ENCODE measurements at regions not wholly inside any gene's neighbourhood (a gene's known extent, or its start where the extent isn't known, plus 50 kb on each side); places are given as distances from the start of the nearest gene placed in this dataset.
"Not testable (repeated sequence)": the region's sequence is repeated elsewhere in the genome, so short reads cannot be mapped to it uniquely, and the experiment has no call there.

GRCh38 chr12:46942579-46942978 lies 116.8 kb upstream of the SLC38A4 start:
- no peak for DNase-seq (ENCODE audit: low read depth in 2 of 3, low spot score in 2 of 3)

DNA sequence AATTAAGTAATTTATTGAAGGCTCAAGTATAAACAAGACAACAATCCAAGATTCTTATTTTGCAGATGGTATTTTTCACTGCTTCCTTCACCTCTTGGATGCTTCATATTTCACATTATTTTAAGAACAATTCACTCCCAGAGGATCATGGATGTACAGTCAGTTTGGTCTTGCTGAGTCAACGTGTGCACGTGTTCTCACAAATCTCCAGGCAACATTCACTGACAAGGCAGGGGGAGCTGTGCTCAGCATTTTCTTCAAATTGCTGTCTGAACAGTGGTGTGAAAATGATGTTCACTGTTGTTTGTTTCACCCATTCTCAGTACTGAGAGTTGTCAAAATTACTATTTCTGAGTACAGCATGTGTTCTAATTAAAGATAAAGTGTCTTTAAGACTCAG lies 118.3 kb upstream of the SLC38A4 start:
- DNase-seq (ENCODE audit: low read depth in 2 of 3, low spot score in 2 of 3), result no peak

DNA sequence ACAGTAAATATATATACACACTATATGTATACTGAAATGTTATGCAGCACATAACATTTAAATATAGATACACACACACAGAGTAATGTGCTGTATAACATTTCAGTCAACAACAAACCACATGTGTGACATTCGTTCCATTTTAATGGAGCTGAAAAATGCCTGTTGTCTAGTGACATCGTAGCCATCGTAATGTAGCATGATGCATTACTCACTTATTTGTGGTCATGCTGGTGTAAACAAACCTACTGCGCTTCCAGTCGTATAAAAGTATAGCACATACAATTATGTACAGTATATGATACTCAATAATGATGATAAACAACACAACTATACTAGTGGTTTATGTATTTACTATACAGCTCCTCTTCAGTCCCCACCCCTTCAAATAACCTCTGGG lies 119.0 kb upstream of the SLC38A4 start:
- DNase-seq (ENCODE audit: low read depth in 2 of 3, low spot score in 2 of 3), result no peak

DNA sequence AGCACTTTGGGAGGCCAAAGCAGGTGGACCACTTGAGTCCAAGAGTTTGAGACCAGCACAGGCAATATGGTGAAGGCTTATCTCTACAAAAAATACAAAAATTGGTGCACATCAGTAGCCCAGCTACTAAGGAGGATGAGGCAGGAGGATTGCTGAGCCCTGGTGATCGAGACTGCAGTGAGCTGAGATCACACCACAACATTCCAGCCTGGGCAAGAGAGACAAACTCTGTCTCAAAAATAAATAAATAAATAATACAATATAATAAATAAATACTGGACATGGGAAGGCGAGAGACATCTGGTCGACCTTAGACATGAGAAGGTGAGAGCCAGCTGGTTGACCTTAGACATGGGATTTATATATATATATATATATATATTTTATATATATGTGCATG lies 119.8 kb upstream of the SLC38A4 start:
- no peak for DNase-seq (ENCODE audit: low read depth in 2 of 3, low spot score in 2 of 3)

DNA sequence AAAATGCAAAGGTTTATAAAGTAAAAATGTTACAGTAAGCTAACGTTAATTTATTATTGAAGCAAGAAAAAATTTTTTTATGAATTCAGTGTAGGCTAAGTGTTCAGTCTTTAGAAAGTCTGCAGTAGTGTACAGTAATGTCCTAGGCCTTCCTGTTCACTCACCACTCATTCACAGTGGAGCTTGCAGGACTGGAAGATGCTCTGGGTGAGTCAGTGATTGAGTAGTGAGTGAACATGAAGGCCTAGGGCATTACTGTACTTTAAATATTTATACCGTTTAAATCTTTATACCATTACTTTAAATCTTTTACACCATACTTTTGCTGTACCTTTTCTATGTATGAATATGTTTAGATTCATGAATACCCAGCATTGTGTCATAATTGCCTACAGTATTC lies 120.3 kb upstream of the SLC38A4 start:
- DNase-seq (ENCODE audit: low read depth in 2 of 3, low spot score in 2 of 3), result no peak

GRCh38 chr12:46948936-46949545 lies 123.2 kb upstream of the SLC38A4 start:
- DNase-seq (ENCODE audit: low read depth in 2 of 3, low spot score in 2 of 3), result no peak

- DNase-seq (ENCODE audit: low read depth in 2 of 3, low spot score in 2 of 3), result no peak
These were observed 124.3 kb upstream of the SLC38A4 start for GRCh38 chr12:46950094-46950493.

DNA sequence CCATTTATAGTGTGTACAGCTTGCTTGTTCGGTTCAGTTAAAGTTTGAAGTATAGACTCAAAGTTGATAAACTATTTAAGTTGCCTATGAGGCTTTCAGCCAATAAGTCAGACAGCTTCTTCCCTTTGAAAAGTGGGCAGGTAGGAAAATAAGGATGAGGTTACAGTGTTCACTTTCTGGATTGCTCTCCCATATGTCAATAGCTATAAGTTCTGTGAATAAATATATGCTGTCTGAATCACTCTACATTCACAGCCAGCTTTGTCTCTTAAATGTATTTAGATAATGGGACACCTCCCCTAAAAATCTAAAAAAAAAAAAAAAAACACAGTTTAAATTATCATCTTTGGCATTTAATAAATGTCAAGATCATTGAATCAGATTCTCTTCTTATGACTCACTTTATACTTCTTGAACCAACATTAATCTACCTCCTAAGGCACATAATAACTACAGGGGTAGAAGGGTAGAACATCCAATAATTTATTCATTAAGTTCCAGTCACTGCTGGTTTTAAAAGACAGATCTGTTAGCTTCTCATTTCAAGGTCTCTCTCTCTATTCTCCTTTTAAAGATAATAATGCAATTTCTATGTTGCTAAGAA lies 126.4 kb upstream of the PCED1B start:
- DNase-seq (ENCODE audit: low read depth in 2 of 3, low spot score in 2 of 3), result no peak

DNA sequence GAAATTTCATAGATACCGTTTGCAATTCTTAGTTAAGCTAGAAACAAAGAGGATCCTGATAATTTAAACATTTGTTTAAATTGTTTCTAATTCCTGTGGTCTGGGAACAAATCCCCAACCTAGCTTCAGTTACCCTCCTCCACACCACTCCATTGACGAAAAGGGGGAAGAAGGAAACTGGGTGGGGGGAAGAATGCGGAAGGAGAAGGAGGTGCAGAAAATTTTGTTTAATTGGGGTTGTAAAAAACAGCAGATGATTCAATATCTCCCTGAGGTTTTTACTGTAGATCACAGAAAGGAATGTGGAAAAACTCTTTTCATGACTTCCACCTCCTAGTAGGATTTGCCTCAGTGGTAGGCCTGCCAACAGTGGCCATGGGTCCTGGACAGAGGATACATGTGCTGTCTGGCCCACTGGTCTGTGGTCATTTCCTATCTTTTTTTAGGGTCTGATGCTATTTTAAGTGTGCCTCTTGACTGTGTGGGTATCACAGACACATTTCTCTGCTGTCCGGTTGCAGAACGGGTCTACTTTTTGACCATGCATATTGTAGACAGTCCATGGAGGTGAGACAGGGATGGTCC lies 122.9 kb upstream of the PCED1B start:
- no peak for DNase-seq (ENCODE audit: low read depth in 2 of 3, low spot score in 2 of 3)

DNA sequence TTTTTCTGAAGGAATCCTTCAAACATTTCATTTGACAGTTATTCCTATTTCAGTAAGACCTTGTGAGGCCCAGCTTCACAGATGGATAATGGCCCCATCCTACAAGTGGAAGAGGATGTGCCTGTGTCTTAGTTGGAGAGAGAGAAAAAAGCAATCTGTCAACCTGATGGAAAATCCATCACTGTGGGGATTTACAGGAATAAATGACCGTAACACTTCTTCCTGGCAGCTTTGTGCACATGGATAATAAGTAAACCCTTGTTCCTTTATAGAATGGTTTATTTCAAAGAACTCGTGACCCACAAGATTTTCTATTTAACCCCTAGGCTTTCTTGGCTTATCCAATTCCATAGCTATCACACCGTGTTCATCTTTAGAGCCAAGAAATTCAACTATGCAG lies 121.4 kb upstream of the PCED1B start:
- no peak for DNase-seq (ENCODE audit: low read depth in 2 of 3, low spot score in 2 of 3)

DNA sequence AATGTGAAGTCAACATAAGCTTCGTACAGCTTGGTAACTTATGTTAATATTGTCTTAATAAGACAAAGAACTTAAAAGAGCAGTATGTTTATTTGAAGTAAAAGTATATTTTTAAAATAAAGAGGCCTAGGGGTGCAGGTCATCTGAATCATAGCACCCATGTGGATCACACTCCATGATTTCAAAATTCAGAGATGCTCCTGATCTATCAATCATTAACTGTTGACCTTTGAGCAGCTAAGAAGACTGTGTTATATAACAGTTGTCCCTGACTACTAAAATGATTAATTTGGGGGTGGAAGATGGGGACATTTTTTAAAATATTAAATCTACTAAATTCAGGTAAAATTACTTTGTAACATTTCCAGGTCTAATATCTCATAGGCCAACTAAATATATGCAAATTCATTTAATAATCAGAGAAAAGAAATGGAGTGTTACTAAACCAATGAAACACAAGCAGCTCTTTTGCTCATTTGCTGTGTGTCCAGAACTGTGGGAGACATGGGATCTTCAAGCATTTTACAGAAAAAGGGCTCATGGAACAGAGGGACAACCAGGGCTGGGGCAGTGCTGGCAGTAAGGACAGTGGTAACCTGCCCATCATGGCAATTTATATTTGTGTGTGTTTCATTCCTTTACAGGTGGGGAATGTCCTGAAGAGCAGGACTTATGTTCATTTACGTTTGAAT lies 120.7 kb upstream of the PCED1B start:
- no peak for DNase-seq (ENCODE audit: low read depth in 2 of 3, low spot score in 2 of 3)

DNA sequence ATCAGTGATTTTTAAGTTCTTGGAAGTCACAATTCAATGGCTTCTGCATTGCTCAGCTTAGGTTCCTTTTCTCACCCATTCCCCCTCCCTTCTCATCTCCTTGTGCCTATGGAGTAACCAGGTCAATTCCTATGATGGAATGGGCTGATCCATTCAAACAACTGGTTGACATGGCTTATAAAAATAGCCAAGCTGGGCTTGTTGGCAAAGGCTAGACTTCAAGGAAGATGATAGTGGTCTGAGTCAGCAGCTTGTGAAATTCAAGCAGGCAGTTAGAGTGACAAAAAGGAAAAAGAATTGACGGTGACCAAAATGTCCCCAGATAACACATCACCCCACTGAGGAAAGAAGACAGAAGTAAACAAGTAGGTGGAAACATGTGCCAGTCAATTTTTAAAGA lies 119.9 kb upstream of the PCED1B start:
- DNase-seq (ENCODE audit: low read depth in 2 of 3, low spot score in 2 of 3), result no peak

- no peak for DNase-seq (ENCODE audit: low read depth in 2 of 3, low spot score in 2 of 3)
These were observed 118.7 kb upstream of the PCED1B start for GRCh38 chr12:46960681-46961080.

GRCh38 chr12:46963191-46963590 lies 116.2 kb upstream of the PCED1B start:
- DNase-seq (ENCODE audit: low read depth in 2 of 3, low spot score in 2 of 3), result no peak

- DNase-seq (ENCODE audit: low read depth in 2 of 3, low spot score in 2 of 3), result no peak
These were observed 115.1 kb upstream of the PCED1B start for GRCh38 chr12:46963977-46964971.

DNA sequence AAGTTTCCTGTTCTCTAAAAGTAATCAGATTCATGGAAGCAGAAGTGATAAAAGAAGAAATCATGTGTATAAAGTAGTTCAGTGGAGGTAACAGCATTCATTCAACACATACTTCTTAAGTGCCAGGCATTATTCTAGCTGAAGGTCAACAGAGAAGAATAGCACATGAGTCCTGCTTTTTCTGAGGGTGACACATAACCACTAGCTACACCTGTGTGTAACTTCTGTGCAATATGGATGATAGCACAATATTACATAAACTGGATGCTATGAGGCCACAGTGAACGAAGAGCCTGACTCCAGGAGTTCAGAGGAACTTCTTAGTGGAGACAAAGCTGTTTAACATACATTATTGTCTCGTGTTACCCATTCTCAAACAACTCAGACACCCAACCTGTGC lies 114.3 kb upstream of the PCED1B start:
- no peak for DNase-seq (ENCODE audit: low read depth in 2 of 3, low spot score in 2 of 3)

- no peak for DNase-seq (ENCODE audit: low read depth in 2 of 3, low spot score in 2 of 3)
These were observed 113.5 kb upstream of the PCED1B start for GRCh38 chr12:46965880-46966279.

DNA sequence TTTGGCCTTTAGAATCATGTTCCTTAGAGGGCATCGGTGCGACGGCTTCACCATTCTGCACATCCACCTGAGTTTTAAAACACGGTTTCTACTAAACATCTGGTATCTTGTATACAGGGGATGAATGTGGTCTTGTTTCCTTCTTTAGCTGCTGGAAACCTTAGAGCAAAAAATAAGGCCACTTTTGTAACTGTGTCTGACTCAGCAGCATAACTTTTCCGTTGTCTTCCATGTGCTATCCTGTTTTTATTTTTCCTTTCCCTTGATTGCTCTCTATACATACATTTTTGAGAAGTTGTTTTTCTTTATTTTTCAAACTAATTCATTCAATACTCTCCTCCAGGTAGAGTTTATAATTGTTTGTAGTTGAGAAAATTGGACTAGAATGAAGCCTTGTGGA lies 108.8 kb upstream of the PCED1B start:
- no peak for DNase-seq (ENCODE audit: low read depth in 2 of 3, low spot score in 2 of 3)

DNA sequence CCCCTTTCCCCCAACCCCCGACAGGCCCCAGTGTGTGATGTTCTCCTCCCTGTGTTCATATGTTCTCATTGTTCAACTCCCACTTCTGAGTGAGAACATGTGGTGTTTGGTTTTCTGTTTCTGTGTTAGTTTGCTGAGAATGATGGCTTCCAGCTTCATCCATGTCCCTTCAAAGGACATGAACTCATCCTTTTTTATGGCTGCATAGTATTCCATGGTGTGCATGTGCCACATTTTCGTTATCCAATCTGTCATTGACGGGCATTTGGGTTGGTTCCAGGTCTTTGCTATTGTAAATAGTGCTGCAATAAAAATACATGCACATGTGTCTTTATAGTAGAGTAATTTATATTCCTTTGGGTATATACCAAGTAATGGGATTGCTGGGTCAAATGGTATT lies 105.5 kb upstream of the PCED1B start:
- DNase-seq (ENCODE audit: low read depth in 2 of 3, low spot score in 2 of 3), result not testable (repeated sequence)

GRCh38 chr12:46977871-46978375 lies 101.5 kb upstream of the PCED1B start:
- no peak for DNase-seq (ENCODE audit: low read depth in 2 of 3, low spot score in 2 of 3)

- DNase-seq (ENCODE audit: low read depth in 2 of 3, low spot score in 2 of 3), result no peak
These were observed 97.8 kb upstream of the PCED1B start for GRCh38 chr12:46981622-46982021.

Measured in activated CD8-positive, alpha-beta memory T cell treated with anti-CD3 and anti-CD28 coated beads for 48 hours (primary cell).